Brain microvascular endothelial cell (primary cell): ENCODE measurements at regions not wholly inside any gene's neighbourhood (a gene's known extent, or its start where the extent isn't known, plus 50 kb on each side); places are given as distances from the start of the nearest gene placed in this dataset.

Experiments
- DNase-seq: peaks from one replicate; pipeline ENCODE4 v3.0.0-alpha.2; 2020
- H3K27ac ChIP-seq: fragments of 250-450 bp; sonication (Bioruptor Pico); 2 replicates; pipeline ENCODE4 v1.5.1; 2020; ENCODE audit warnings: mild to moderate bottlenecking, moderate library complexity
- H3K27me3 ChIP-seq: fragments of 250-450 bp; sonication (Bioruptor Pico); replicated peaks from 2 replicates; pipeline ENCODE4 v1.5.1; 2020; ENCODE audit warnings: mild to moderate bottlenecking
- H3K36me3 ChIP-seq: fragments of 250-450 bp; sonication (Bioruptor Pico); replicated peaks from 2 replicates; pipeline ENCODE4 v1.5.1; 2020; ENCODE audit warnings: mild to moderate bottlenecking
- H3K4me3 ChIP-seq: 2 replicates; pipeline ENCODE4 v1.5.1; 2011; ENCODE audit warnings: low read depth, mild to moderate bottlenecking, control low read depth, low read length, moderate library complexity
- in situ Hi-C: cut with HindIII; loops from 2 replicates; pipeline ENCODE4 v1.10.0; 2017; ENCODE audit warnings: low sequenced_read_pairs, low pct_ligation_motif_present
- TF ChIP-seq, protein P1 (sequence below): IDR thresholded peaks from 2 replicates; pipeline ENCODE4 v1.5.1; 2011; ENCODE audit warnings: low read depth, mild to moderate bottlenecking, moderate library complexity, low read length, control low read depth, inconsistent platforms; ENCODE audit errors: missing control alignments

DNA sequence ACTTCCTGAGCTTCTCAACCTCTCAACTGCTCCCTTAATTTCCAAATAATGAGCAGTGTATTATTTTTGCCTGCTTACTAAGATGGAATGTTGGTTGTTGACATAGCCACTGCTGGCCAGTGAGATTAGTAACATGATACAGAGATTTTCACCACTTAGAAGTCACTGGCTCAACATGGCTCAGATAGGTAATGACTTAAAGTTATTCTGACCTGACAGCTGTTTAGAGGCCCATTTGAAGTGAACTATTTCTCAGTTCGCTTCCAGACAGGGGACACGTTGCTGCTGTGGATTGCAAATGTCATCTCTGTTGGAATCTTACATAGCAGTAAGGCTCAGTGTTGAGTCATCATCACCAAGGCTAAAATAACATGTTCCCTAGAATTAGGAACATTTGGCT, 490.2 kb downstream of the TLE4 start:
- in situ Hi-C loops = no loop called here
- TF ChIP-seq, protein P1, sequence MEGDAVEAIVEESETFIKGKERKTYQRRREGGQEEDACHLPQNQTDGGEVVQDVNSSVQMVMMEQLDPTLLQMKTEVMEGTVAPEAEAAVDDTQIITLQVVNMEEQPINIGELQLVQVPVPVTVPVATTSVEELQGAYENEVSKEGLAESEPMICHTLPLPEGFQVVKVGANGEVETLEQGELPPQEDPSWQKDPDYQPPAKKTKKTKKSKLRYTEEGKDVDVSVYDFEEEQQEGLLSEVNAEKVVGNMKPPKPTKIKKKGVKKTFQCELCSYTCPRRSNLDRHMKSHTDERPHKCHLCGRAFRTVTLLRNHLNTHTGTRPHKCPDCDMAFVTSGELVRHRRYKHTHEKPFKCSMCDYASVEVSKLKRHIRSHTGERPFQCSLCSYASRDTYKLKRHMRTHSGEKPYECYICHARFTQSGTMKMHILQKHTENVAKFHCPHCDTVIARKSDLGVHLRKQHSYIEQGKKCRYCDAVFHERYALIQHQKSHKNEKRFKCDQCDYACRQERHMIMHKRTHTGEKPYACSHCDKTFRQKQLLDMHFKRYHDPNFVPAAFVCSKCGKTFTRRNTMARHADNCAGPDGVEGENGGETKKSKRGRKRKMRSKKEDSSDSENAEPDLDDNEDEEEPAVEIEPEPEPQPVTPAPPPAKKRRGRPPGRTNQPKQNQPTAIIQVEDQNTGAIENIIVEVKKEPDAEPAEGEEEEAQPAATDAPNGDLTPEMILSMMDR = no peak
- no peaks in the 10 kb centered on the region for H3K27me3 ChIP-seq

DNA sequence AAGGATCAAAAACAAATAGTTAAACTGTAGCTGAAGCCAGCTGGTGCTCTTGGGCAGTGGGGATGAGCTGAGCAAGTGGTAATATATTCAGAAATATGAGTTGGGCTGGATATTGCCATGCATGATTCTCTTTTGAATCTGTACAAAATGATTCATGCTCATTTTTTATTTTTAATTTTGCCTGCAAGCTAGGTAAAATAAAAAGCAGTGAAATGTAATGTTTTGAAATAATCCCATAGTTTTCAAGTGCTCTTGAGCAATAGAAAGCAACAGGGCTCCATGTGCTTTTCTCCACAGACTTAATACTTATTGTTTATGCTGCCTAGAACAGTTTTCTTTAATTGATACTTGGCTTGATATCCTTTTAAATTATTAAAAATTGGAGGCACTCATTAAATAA, 489.3 kb downstream of the TLE4 start:
- TF ChIP-seq, protein P1 = no peak
- no peak for DNase-seq
- no peaks in the 10 kb centered on the region for H3K36me3 ChIP-seq
- H3K4me3 ChIP-seq = no peak overlapping the region
- in situ Hi-C loops = no loop called here
- no peaks in the 10 kb centered on the region for H3K27me3 ChIP-seq
- H3K27ac ChIP-seq = peak overlapping the region; percentile 81

More for the DNA sequence above, 490.2 kb downstream of the TLE4 start:
- peak; percentile 97 for DNase-seq
- Histone ChIP-seq H3K4me3 (no peak overlapping the region), H3K36me3 (no peaks in the 10 kb centered on the region), H3K27ac (peak overlapping the region; percentile 81)

DNA sequence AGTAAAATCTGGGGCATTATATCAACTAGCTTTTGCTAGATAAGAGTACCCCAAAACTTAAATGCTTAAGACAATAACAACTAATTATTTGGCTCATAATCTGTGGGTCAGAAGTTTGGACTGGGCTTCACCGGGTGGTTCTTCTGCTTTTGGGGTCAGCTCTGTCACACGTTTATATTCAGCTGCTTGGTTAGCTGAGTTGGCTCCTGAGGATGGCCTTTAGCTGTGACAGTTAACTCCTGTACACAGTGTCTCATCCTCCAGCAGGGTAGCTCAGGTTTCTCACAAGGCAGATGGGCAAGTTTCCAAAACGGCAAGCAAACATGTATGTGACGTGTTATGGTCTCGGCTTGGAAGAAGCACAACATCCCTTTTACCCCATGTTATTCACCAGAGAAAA, 488.2 kb downstream of the TLE4 start:
- TF ChIP-seq, protein P1 = no peak
- in situ Hi-C loops = no loop called here
- Histone ChIP-seq H3K36me3 (no peaks in the 10 kb centered on the region), H3K27ac (no peak overlapping the region), H3K27me3 (no peaks in the 10 kb centered on the region), H3K4me3 (no peak overlapping the region)
- DNase-seq = no peak

DNA sequence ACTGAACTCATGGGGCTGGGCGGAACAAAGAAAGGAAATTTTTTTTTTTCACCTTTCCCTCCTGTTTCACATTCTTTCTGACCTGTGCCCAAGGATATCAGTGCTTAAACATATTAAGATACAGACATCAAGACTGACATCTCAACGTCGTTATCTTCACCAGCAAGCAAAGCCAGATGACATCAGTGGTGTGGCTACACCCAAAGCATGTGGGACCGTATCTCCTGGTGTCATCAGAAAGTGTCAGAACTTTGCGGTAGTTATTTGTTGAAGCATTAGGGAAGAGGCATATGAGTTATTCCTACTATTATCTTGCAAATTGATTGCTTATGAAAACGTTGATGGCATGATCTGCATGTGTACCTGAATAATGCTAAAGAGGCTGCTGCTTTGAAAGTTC, 487.4 kb downstream of the TLE4 start:
- DNase-seq = no peak
- Histone ChIP-seq H3K27me3 (no peaks in the 10 kb centered on the region), H3K36me3 (no peaks in the 10 kb centered on the region), H3K4me3 (no peak overlapping the region), H3K27ac (no peak overlapping the region)
- in situ Hi-C loops = no loop called here
- TF ChIP-seq, protein P1 = no peak

DNA sequence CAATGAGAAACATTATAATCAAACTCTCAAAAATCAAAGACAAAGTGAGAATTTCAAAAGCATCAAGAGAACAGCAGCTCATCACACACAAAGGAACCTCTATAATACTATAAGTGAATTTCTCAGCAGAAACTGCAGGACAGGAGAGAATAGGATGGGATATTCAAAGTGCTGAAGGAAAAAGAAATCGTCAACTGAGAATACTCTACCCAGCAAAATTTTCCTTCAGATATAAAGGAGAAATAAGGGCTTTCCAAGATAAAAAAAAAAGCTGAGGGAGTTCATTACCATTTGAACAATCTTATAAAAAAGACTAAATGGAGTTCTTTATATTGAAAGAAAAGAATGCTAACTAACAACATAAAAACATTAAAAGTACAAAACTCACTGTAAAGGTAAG, 481.1 kb downstream of the TLE4 start:
- in situ Hi-C loops = no loop called here
- Histone ChIP-seq H3K27me3 (no peaks in the 10 kb centered on the region), H3K27ac (no peak overlapping the region), H3K36me3 (no peaks in the 10 kb centered on the region), H3K4me3 (no peak overlapping the region)
- no peak for DNase-seq
- TF ChIP-seq, protein P1 = no peak

DNA sequence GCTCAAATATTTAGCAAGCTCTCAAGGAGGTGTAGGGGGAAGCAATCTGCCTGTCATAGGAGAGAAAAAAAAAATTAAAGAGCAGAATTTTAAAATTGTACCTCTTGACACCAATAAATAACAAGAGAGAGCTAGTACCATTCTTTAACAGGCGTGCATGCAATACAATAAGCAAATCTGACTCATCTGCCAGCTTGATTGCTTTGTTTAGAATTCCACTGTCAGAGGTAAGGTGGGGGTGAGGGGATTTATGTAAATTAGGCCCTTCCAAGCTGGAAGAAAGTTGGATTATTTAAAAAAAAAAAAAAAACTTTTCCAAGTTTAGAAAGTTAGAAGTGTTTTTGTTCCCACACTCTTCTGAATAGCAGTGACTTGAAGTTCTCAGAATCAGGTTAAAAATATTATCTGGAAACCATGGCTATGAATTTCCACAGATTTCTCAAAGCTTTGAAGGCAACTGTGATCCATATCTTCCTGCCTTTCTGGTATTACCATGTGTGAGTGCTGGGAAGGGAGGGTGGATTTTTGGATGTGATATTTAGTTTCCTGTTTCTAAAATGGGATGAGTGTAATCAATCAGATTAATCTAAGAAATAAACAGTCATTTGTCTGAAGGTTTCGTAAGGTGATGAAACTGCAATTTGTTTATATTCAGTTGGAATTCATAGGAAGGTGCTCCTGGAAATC, 477.5 kb downstream of the TLE4 start:
- in situ Hi-C loops = no loop called here

More for the DNA sequence above, 477.5 kb downstream of the TLE4 start:
- Histone ChIP-seq H3K27ac (no peak overlapping the region), H3K4me3 (no peak overlapping the region), H3K36me3 (no peaks in the 10 kb centered on the region), H3K27me3 (no peaks in the 10 kb centered on the region)
- TF ChIP-seq, protein P1 = no peak
- DNase-seq = no peak
